WTC11 (cell line): ENCODE measurements at regions not wholly inside any gene's neighbourhood (a gene's known extent, or its start where the extent isn't known, plus 50 kb on each side); places are given as distances from the start of the nearest gene placed in this dataset.

Source experiments
- CDX4 ChIP-seq: fragments of 250-450 bp; sonication (Bioruptor Pico); IDR thresholded peaks from 2 replicates; pipeline ENCODE4 v1.9.0; 2021; ENCODE audit warnings: moderate library complexity, mild to moderate bottlenecking, inconsistent platforms, borderline replicate concordance
- CTCF ChIP-seq: fragments of 200-600 bp; IDR thresholded peaks from 2 replicates; pipeline ENCODE4 v1.8.0; 2022; ENCODE audit warnings: antibody characterized with exemption
- ETV6 ChIP-seq: sonication (generic); formaldehyde crosslinking; IDR thresholded peaks from 2 replicates; pipeline ENCODE4 v1.8.1; 2022; ENCODE audit warnings: mild to moderate bottlenecking, missing genetic modification reagents
- FOXP4 ChIP-seq: sonication (generic); formaldehyde crosslinking; IDR thresholded peaks from 2 replicates; pipeline ENCODE4 v1.8.0; 2022; ENCODE audit warnings: mild to moderate bottlenecking, missing genetic modification reagents
- MAX ChIP-seq: sonication (generic); formaldehyde crosslinking; IDR thresholded peaks from 2 replicates; pipeline ENCODE4 v1.8.0; 2022; ENCODE audit warnings: mild to moderate bottlenecking, missing genetic modification reagents
- RELA ChIP-seq: sonication (generic); formaldehyde crosslinking; IDR thresholded peaks from 2 replicates; pipeline ENCODE4 v1.8.1; 2022; ENCODE audit warnings: missing genetic modification reagents, mild to moderate bottlenecking, borderline replicate concordance
- SMAD4 ChIP-seq: sonication (generic); formaldehyde crosslinking; IDR thresholded peaks from 2 replicates; pipeline ENCODE4 v1.8.0; 2022; ENCODE audit warnings: mild to moderate bottlenecking, missing genetic modification reagents
- TP53 ChIP-seq: sonication (generic); formaldehyde crosslinking; IDR thresholded peaks from 2 replicates; pipeline ENCODE4 v1.8.1; 2023; ENCODE audit warnings: mild to moderate bottlenecking, missing genetic modification reagents
- ZNF423 ChIP-seq: fragments of 250-450 bp; sonication (Bioruptor Pico); IDR thresholded peaks from 2 replicates; pipeline ENCODE4 v2.1.2; 2022; ENCODE audit warnings: mild to moderate bottlenecking, moderate library complexity

- TF ChIP-seq MAX (CRISPR knock-in tag) (no peak), CTCF (no peak), RELA (CRISPR knock-in tag) (no peak), SMAD4 (CRISPR knock-in tag) (no peak), TP53 (CRISPR knock-in tag) (no peak), CDX4 (CRISPR knock-in tag) (no peak), FOXP4 (CRISPR knock-in tag) (no peak), ZNF423 (CRISPR knock-in tag) (no peak), ETV6 (no peak)
These were observed 1010.8 kb upstream of the AGA start for GRCh38 chr4:178453057-178453456.
